ENCODE measurements at regions not wholly inside any gene's neighbourhood (a gene's known extent, or its start where the extent isn't known, plus 50 kb on each side); places are given as distances from the start of the nearest gene placed in this dataset.

DNA sequence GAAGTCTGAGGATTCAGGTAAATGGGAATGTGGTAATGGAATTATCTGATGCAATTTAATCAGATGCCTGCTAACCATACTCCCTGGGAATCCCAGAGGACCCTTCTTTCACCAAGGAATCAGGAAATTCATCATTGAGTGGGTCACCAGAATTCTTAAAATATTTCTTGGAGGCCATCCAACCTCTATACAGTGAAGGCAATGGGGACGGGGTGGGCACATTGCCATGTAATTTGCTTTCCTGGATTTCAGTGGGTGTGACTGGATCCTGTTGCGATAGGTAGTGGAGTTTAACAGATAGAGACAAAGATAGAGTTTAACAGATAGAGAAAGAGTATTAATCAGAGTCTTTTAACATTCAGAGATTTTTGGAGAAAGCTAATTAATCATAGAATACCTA is 394.4 kb downstream of the DAD1 start:
- Mint-ChIP-seq H3K27me3 (no peaks in the 10 kb centered on the region), H3K27ac (no peak overlapping the region), H3K4me1 (no peaks in the 10 kb centered on the region), H3K36me3 (ENCODE audit: low read depth) (no peaks in the 10 kb centered on the region), H3K4me3 (no peak overlapping the region), H3K9me3 (ENCODE audit: low read depth) (no peaks in the 10 kb centered on the region)
- DNase-seq (no peak), ATAC-seq (no peak)
- intact Hi-C loops (cut with DNase I, micrococcal nuclease) = no loop called here
- CTCF ChIA-PET = no interaction called here
- POLR2A ChIA-PET = no interaction called here

DNA sequence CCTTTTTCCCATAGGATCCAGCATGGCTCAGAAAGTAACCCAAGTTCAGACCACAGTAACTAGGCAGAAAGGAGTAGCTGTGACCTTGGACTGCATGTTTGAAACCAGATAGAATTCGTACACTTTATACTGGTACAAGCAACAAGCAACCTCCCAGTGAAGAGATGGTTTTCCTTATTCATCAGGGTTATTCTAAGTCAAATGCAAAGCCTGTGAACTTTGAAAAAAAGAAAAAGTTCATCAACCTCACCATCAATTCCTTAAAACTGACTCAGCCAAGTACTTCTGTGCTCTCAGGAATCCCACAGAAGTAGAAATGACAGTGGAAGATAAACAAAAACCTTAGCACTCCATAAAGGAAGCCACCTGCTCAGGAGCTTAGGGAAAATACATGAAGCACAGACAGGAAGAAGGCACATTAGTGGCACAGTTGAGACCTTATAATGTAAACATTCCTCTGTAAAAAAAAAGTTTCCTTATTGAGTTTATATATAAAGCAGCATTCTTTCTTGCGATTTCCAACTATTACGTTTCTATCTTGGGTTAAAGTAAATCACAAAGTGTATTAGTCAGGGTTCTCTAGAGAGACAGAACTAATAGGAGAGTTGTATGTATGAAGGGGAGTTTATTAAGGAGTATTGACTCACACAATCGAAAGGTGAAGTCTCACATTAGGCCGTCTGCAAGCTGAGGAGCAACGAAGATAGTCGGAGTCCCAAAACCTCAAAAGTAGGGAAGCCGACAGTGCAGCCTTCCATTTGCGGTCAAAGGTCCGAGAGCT is 398.4 kb downstream of the DAD1 start:
- Mint-ChIP-seq H3K27me3 (no peaks in the 10 kb centered on the region), H3K4me3 (no peak overlapping the region), H3K4me1 (no peaks in the 10 kb centered on the region), H3K27ac (no peak overlapping the region), H3K9me3 (ENCODE audit: low read depth) (no peaks in the 10 kb centered on the region), H3K36me3 (ENCODE audit: low read depth) (no peaks in the 10 kb centered on the region)
- DNase-seq (no peak), ATAC-seq (no peak)
- ChIA-PET CTCF (interaction anchor here (1.1 kb wide), 1 partner anchor 24 kb away, joined by 4 read pairs; no protein-coding TSS in a partner anchor), POLR2A (no interaction called here)
- intact Hi-C loops (cut with DNase I, micrococcal nuclease) = no loop called here

DNA sequence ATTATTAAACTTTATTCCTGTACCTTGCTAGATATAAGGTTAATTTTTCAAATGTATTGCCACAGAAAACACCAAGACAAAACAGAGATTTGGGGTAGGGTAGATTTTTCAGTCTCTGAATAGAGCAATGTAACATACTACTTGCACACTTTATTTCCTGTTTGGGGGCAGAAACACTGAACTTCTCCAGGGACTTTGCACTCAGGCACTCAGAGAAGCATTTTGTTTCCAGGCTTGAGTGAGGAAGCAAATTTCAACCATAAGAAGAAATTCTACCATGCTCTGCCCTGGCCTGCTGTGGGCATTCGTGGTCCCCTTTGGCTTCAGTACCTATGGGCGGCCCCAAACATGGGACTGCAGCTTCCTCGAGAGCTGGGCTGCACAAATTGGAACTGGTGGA is 399.1 kb downstream of the DAD1 start:
- DNase-seq (no peak), ATAC-seq (no peak)
- no peaks in the 10 kb centered on the region for H3K4me1 Mint-ChIP-seq
- no peaks in the 10 kb centered on the region for H3K9me3 Mint-ChIP-seq (ENCODE audit: low read depth)
- no peak overlapping the region for H3K4me3 Mint-ChIP-seq
- CTCF ChIA-PET = no interaction called here
- no peaks in the 10 kb centered on the region for H3K36me3 Mint-ChIP-seq (ENCODE audit: low read depth)
- intact Hi-C loops (cut with DNase I, micrococcal nuclease) = no loop called here
- H3K27ac Mint-ChIP-seq = no peak overlapping the region
- POLR2A ChIA-PET = no interaction called here
- no peaks in the 10 kb centered on the region for H3K27me3 Mint-ChIP-seq

DNA sequence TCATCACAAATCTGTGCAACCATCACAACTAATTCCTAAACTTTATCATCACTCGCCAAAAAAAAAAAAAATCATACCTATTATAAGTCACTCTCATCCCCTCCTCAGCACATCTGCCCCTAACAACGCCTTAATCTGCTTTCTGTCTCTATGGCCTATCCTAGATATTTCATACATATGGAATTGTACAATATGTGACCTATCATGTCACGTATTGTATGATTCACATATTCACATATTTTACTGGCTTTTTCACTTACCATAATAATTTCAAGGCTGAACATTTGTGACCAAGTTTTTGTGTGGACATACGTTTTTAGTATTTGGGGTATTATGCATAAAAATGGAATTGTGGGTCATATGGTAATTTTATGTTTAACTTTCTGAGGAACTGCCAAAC is 400.7 kb downstream of the DAD1 start:
- Mint-ChIP-seq H3K27ac (no peak overlapping the region), H3K36me3 (ENCODE audit: low read depth) (no peaks in the 10 kb centered on the region), H3K4me1 (no peaks in the 10 kb centered on the region), H3K4me3 (no peak overlapping the region), H3K9me3 (ENCODE audit: low read depth) (no peaks in the 10 kb centered on the region), H3K27me3 (no peaks in the 10 kb centered on the region)
- POLR2A ChIA-PET = no interaction called here
- intact Hi-C loops (cut with DNase I, micrococcal nuclease) = no loop called here
- CTCF ChIA-PET = no interaction called here
- no peak for DNase-seq
- no peak for ATAC-seq

DNA sequence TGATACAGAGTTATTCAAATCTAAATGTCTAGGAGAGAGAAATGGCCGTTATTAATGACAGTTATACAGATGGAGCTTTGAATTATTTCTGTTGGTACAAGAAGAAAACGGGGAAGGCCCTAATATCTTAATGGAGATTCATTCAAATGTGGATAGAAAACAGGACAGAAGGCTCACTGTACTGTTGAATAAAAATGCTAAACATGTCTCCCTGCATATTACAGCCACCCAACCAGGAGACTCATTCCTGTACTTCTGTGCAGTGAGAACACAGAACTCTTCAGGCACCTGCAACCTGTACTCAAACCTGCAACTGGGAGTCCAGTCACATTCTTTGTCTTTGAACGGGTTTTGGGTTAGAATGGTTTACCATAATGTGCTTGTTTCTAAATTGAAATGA is 403.2 kb downstream of the DAD1 start:
- Mint-ChIP-seq H3K27ac (no peak overlapping the region), H3K27me3 (no peaks in the 10 kb centered on the region), H3K36me3 (ENCODE audit: low read depth) (no peaks in the 10 kb centered on the region), H3K9me3 (ENCODE audit: low read depth) (no peaks in the 10 kb centered on the region), H3K4me1 (no peaks in the 10 kb centered on the region), H3K4me3 (no peak overlapping the region)
- POLR2A ChIA-PET = no interaction called here
- ATAC-seq (no peak), DNase-seq (no peak)
- CTCF ChIA-PET = interaction anchor here (0.8 to 1.0 kb wide), 2 partner anchors 38 to 40 kb away, joined by 3 to 5 read pairs; no protein-coding TSS in a partner anchor
- intact Hi-C loops (cut with DNase I, micrococcal nuclease) = no loop called here

DNA sequence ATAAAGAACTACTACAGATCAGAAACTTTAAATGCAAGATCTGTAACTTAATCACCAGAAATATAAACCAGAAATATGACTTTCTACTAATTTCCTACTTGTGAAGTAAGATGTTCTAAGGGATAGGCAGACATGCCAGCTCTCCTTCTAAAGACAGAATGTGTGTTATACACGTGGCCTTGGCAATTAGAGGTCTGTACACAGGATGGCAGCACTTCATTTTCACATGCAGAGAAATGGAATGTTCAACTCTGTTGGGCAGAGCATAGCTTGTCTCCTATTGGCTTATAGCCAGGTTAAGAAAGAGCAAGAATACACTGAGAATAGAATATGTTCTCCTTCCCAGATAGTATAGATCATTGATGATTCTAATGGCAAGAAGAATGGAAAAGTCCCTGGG is 403.8 kb downstream of the DAD1 start:
- Mint-ChIP-seq H3K9me3 (ENCODE audit: low read depth) (no peaks in the 10 kb centered on the region), H3K36me3 (ENCODE audit: low read depth) (no peaks in the 10 kb centered on the region), H3K4me1 (no peaks in the 10 kb centered on the region), H3K4me3 (no peak overlapping the region), H3K27ac (no peak overlapping the region), H3K27me3 (no peaks in the 10 kb centered on the region)
- intact Hi-C loops (cut with DNase I, micrococcal nuclease) = no loop called here
- POLR2A ChIA-PET = no interaction called here
- DNase-seq (no peak), ATAC-seq (no peak)
- CTCF ChIA-PET = interaction anchor here (0.6 to 1.0 kb wide), 3 partner anchors 20 to 41 kb away, joined by 3 to 5 read pairs (median 3); no protein-coding TSS in a partner anchor

DNA sequence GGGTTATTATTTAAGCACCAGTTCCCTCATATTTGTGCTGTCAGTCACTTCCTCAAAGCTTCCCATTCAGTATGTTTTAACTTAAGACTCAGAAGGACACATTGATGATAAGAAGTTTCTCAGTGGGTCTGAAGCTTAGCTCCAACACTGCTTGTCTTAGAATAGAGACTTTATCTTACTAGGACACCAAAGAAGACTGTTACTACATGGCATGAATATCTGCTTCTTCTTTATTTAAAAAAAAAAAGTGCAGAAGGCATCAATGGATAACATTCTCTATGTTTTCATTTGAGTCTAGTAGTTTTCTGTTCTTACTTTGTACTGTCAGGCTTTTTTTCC is 404.2 kb downstream of the DAD1 start:
- no peaks in the 10 kb centered on the region for H3K27me3 Mint-ChIP-seq
- no peak overlapping the region for H3K4me3 Mint-ChIP-seq
- H3K36me3 Mint-ChIP-seq (ENCODE audit: low read depth) = no peaks in the 10 kb centered on the region
- no peak for ATAC-seq
- ChIA-PET POLR2A (no interaction called here), CTCF (interaction anchor here (0.6 to 0.8 kb wide), 3 partner anchors 19 to 39 kb away, joined by 3 read pairs; no protein-coding TSS in a partner anchor)
- H3K27ac Mint-ChIP-seq = no peak overlapping the region
- no peaks in the 10 kb centered on the region for H3K9me3 Mint-ChIP-seq (ENCODE audit: low read depth)
- intact Hi-C loops (cut with DNase I, micrococcal nuclease) = no loop called here
- no peak for DNase-seq
- H3K4me1 Mint-ChIP-seq = peaks cover 1% of the 10 kb centered on the region

DNA sequence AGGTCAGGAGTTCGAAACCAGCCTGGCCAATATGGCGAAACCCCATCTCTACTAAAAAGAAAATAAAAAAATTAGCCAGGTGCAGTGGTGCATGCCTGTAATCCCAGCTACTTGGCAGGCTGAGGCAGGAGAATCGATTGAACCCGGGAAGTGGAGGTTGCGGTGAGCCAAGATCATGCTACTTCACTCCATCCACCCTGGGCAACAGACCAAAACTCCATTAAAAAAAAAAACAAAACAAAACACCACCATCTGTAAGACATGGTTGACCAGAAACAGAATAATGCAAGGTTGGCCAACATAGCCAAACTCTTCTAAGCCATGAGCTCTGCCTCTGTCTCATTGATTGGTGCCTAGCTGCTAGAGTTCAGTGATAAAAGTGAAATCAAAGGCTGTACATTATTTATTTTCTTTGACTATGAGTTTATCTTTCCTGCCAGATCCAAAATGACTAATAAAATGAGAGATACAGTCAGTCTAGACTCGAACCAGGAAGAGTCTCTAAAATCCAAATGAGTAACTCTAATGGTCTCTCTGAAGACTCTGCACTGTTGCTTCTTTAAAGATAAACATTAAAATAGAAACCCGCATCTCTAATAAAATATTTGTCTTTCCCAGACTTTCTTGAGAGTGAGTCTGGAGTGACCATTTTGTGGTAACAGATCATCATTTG is 404.7 kb downstream of the DAD1 start:
- no peaks in the 10 kb centered on the region for H3K36me3 Mint-ChIP-seq (ENCODE audit: low read depth)
- H3K4me3 Mint-ChIP-seq = no peak overlapping the region
- CTCF ChIA-PET = interaction anchor here (0.7 kb wide), 1 partner anchor 19 kb away, joined by 3 read pairs; no protein-coding TSS in a partner anchor
- ATAC-seq = no peak
- intact Hi-C loops (cut with DNase I, micrococcal nuclease) = no loop called here
- no peaks in the 10 kb centered on the region for H3K9me3 Mint-ChIP-seq (ENCODE audit: low read depth)
- peaks cover 2% of the 10 kb centered on the region for H3K4me1 Mint-ChIP-seq
- DNase-seq = no peak
- no peaks in the 10 kb centered on the region for H3K27me3 Mint-ChIP-seq
- POLR2A ChIA-PET = no interaction called here
- no peak overlapping the region for H3K27ac Mint-ChIP-seq

DNA sequence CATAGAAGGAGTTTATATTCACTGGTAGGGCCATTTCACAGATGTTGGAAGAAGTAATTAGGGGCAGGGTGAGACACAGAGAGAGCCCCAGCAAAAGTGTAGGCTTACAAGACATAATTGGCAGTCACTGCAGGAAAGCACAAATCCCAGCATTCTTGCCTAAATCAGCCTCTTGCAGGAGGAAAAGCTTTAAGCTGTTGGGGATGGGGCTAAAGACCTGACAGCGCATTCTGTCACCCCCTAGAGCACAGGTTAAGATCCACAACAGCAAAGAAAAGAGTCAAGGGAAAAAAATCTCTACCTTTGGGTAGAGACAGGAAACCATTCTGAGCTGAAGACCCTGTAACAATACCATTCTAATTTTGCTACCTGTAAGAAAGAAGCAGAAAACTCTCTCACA is 409.0 kb downstream of the DAD1 start:
- H3K4me1 Mint-ChIP-seq = peaks cover 17% of the 10 kb centered on the region
- ChIA-PET CTCF (no interaction called here), POLR2A (no interaction called here)
- DNase-seq (no peak), ATAC-seq (no peak)
- intact Hi-C loops (cut with DNase I, micrococcal nuclease) = no loop called here
- H3K27me3 Mint-ChIP-seq = no peaks in the 10 kb centered on the region
- no peak overlapping the region for H3K27ac Mint-ChIP-seq
- H3K9me3 Mint-ChIP-seq (ENCODE audit: low read depth) = no peaks in the 10 kb centered on the region
- no peaks in the 10 kb centered on the region for H3K36me3 Mint-ChIP-seq (ENCODE audit: low read depth)
- no peak overlapping the region for H3K4me3 Mint-ChIP-seq

DNA sequence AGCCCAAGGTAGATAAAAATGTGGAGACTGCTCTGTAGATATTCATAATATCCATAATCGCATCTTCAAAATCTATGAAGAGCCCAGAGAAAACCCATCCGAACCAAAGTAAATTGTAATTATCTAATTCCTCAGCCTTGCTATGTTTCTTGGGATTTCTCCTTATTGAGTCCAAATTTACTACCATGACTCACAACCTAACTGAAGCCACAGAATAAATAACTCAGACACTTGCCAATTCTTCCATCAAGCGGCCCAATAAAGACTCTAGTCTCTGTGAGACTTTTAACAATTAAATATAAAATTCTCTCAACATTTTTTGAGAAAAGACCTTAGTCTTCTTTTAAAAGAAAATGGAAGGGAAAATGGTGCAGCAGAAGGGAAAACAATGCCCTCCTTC is 409.8 kb downstream of the DAD1 start:
- DNase-seq = no peak
- no peaks in the 10 kb centered on the region for H3K27me3 Mint-ChIP-seq
- no peak overlapping the region for H3K27ac Mint-ChIP-seq
- H3K36me3 Mint-ChIP-seq (ENCODE audit: low read depth) = no peaks in the 10 kb centered on the region
- peaks cover 17% of the 10 kb centered on the region for H3K4me1 Mint-ChIP-seq
- intact Hi-C loops (cut with DNase I, micrococcal nuclease) = no loop called here
- CTCF ChIA-PET = interaction anchor here (1.4 kb wide), 1 partner anchor 391 kb away, joined by 3 read pairs; no protein-coding TSS in a partner anchor
- POLR2A ChIA-PET = no interaction called here
- H3K4me3 Mint-ChIP-seq = no peak overlapping the region
- H3K9me3 Mint-ChIP-seq (ENCODE audit: low read depth) = no peaks in the 10 kb centered on the region
- ATAC-seq = no peak

DNA sequence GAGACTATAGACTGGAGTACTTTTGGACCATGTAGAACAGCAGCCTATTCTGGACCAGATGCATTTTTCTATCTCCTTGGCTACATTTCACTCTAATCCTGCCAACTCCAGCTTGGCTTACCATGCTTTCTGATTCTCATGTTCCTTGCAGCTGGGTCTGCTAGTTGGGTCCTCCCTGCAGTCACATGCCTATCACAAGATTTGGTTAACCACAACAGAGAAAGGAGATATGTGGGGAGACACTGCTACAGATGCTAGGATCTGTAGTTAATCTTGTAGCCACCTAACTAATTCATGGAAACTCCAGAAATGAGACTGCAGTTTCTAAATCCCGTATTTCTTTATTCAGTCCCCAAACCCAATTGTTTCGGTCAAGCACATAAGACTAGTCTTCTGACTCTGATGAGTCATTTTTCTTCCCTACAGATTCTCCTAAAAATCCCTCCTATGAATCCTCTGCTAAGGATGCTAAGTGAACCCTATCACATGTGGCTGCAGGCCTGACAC is 410.6 kb downstream of the DAD1 start:
- Mint-ChIP-seq H3K36me3 (ENCODE audit: low read depth) (no peaks in the 10 kb centered on the region), H3K4me1 (peaks cover 17% of the 10 kb centered on the region), H3K4me3 (no peak overlapping the region), H3K27ac (no peak overlapping the region), H3K27me3 (no peaks in the 10 kb centered on the region), H3K9me3 (ENCODE audit: low read depth) (no peaks in the 10 kb centered on the region)
- CTCF ChIA-PET = interaction anchor here (1.4 to 1.8 kb wide), 2 partner anchors 22 to 391 kb away, joined by 3 to 8 read pairs; no protein-coding TSS in a partner anchor
- ATAC-seq = no peak
- POLR2A ChIA-PET = no interaction called here
- DNase-seq = no peak
- intact Hi-C loops (cut with DNase I, micrococcal nuclease) = no loop called here

DNA sequence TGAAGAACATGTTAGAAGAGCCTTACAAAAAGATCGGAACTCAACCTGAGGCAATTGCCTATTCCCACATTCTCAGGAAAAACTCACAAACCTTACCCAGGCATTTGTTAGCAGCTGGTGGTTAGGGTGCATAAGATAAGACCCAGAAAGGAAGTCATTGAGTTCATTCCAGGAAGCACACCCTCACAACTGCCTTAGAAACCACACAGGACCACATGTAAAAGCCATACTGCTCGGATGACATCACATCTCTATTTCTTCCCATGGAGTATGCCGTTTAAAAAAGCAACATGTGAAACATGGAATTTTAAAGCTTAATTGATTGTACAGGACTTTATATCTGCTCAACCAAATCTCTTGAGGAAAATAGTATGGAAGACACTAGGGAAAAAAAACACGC is 411.2 kb downstream of the DAD1 start:
- Mint-ChIP-seq H3K27ac (peak overlapping the region; percentile 51), H3K36me3 (ENCODE audit: low read depth) (no peaks in the 10 kb centered on the region), H3K4me3 (no peak overlapping the region), H3K4me1 (peaks cover 17% of the 10 kb centered on the region), H3K27me3 (no peaks in the 10 kb centered on the region), H3K9me3 (ENCODE audit: low read depth) (no peaks in the 10 kb centered on the region)
- CTCF ChIA-PET = interaction anchor here (0.7 to 1.8 kb wide), 4 partner anchors 15 to 392 kb away, joined by 3 to 8 read pairs (median 4); no protein-coding TSS in a partner anchor
- intact Hi-C loops (cut with DNase I, micrococcal nuclease) = no loop called here
- DNase-seq (no peak), ATAC-seq (peak; percentile 30)
- POLR2A ChIA-PET = no interaction called here

All from activated CD4-positive, alpha-beta T cell treated with anti-CD3 and anti-CD28 coated beads for 36 hours (primary cell).